ENCODE measurements at regions not wholly inside any gene's neighbourhood (a gene's known extent, or its start where the extent isn't known, plus 50 kb on each side); places are given as distances from the start of the nearest gene placed in this dataset.

DNA sequence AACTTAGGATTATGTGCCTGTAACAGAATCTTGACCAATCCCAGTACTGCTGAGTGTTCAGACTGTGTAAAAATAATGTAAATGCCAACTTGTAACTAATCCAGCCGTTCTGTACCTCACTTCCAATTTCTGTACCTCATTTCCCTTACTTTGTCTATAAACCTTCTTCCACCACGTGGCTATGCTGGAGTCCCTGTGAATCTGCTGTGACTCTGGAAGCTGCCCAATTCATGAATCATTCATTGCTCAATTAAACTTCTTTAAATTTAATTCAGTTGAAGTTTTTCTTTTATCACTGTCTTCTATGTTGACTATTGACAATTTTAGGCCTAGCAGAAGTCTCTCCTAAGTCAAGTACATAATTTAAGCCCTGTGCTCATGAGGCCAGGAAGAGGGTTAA is 215.3 kb upstream of the RHOBTB1 start:
- TF ChIP-seq EP300 (IDR thresholded peaks at IDR 0.05; ENCODE audit: borderline replicate concordance) (no peak), RAD21 (IDR thresholded peaks at IDR 0.05; ENCODE audit: low read depth) (no peak), TAF1 (IDR thresholded peaks at IDR 0.05; ENCODE audit: low read depth) (no peak), TCF12 (IDR thresholded peaks at IDR 0.05; ENCODE audit: low read depth) (no peak), FOXM1 (IDR thresholded peaks at IDR 0.05; ENCODE audit: borderline replicate concordance, low read depth) (no peak)
- TF ChIP-seq, protein P1, sequence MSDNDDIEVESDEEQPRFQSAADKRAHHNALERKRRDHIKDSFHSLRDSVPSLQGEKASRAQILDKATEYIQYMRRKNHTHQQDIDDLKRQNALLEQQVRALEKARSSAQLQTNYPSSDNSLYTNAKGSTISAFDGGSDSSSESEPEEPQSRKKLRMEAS (IDR thresholded peaks at IDR 0.05) = no peak

DNA sequence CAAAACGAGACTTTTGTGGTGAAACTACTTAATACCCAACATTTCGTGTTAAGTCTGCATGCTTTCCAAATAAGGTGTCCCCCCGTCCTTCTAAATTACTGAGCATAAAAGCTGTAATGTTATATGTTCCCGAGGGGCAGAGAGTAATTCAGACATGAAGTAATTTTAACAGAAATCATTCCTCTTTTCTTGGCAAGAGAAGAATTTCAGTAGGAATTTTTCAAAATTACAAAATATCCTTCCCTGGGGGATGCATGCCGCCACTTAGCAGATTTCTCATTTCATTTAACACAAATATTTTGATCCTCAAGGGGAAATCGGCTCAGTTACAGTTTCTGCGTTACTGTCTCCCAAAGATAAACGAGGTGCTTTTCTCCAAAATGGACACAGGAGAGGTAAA is 213.2 kb upstream of the RHOBTB1 start:
- no peak for TF ChIP-seq TAF1 (IDR thresholded peaks at IDR 0.05; ENCODE audit: low read depth)
- TF ChIP-seq FOXM1 (IDR thresholded peaks at IDR 0.05; ENCODE audit: borderline replicate concordance, low read depth) = no peak
- TF ChIP-seq YY1 (IDR thresholded peaks at IDR 0.05; ENCODE audit: low read depth) = no peak
- no peak for TF ChIP-seq TEAD4 (IDR thresholded peaks at IDR 0.05)
- TF ChIP-seq, protein P1 (IDR thresholded peaks at IDR 0.05) = no peak
- TF ChIP-seq ZBTB7A (IDR thresholded peaks at IDR 0.05; ENCODE audit: low read depth) = no peak
- no peak for TF ChIP-seq EGR1 (IDR thresholded peaks at IDR 0.05)
- TF ChIP-seq RAD21 (IDR thresholded peaks at IDR 0.05; ENCODE audit: low read depth) = no peak
- TF ChIP-seq, protein P2, sequence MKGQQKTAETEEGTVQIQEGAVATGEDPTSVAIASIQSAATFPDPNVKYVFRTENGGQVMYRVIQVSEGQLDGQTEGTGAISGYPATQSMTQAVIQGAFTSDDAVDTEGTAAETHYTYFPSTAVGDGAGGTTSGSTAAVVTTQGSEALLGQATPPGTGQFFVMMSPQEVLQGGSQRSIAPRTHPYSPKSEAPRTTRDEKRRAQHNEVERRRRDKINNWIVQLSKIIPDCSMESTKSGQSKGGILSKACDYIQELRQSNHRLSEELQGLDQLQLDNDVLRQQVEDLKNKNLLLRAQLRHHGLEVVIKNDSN (IDR thresholded peaks at IDR 0.05) = no peak

DNA sequence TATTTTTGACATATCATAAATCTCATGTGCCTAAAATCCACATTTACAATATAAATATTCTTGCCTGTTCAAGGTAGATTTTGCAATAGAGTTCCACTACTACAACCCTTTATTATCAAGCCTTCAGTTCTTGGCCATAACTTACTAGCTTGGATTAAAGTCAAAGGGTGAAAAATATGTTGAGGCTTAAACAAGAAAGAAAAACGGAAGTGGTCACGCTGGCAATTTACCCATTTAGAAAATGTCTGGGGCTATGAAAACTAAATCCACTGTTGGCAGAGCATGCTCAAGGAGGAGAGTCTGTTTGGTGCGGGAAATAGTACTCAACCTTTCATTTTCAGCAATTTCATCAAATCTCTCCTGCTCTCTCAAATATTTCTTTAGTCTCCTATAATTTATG is 209.8 kb upstream of the RHOBTB1 start:
- TF ChIP-seq YY1 (IDR thresholded peaks at IDR 0.05; ENCODE audit: low read depth) = no peak
- TF ChIP-seq, protein P2 (IDR thresholded peaks at IDR 0.05) = no peak
- TF ChIP-seq, protein P3, sequence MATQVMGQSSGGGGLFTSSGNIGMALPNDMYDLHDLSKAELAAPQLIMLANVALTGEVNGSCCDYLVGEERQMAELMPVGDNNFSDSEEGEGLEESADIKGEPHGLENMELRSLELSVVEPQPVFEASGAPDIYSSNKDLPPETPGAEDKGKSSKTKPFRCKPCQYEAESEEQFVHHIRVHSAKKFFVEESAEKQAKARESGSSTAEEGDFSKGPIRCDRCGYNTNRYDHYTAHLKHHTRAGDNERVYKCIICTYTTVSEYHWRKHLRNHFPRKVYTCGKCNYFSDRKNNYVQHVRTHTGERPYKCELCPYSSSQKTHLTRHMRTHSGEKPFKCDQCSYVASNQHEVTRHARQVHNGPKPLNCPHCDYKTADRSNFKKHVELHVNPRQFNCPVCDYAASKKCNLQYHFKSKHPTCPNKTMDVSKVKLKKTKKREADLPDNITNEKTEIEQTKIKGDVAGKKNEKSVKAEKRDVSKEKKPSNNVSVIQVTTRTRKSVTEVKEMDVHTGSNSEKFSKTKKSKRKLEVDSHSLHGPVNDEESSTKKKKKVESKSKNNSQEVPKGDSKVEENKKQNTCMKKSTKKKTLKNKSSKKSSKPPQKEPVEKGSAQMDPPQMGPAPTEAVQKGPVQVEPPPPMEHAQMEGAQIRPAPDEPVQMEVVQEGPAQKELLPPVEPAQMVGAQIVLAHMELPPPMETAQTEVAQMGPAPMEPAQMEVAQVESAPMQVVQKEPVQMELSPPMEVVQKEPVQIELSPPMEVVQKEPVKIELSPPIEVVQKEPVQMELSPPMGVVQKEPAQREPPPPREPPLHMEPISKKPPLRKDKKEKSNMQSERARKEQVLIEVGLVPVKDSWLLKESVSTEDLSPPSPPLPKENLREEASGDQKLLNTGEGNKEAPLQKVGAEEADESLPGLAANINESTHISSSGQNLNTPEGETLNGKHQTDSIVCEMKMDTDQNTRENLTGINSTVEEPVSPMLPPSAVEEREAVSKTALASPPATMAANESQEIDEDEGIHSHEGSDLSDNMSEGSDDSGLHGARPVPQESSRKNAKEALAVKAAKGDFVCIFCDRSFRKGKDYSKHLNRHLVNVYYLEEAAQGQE (IDR thresholded peaks at IDR 0.05; ENCODE audit: low read depth) = no peak
- TF ChIP-seq, protein P1 (IDR thresholded peaks at IDR 0.05) = no peak
- TF ChIP-seq CEBPB (IDR thresholded peaks at IDR 0.05) = no peak
- no peak for TF ChIP-seq TEAD4 (IDR thresholded peaks at IDR 0.05)
- TF ChIP-seq TAF1 (IDR thresholded peaks at IDR 0.05; ENCODE audit: low read depth) = no peak
- TF ChIP-seq ZBTB7A (IDR thresholded peaks at IDR 0.05; ENCODE audit: low read depth) = no peak
- no peak for TF ChIP-seq TCF12 (IDR thresholded peaks at IDR 0.05; ENCODE audit: low read depth)
- no peak for TF ChIP-seq CREB1 (IDR thresholded peaks at IDR 0.05; ENCODE audit: low read depth)
- TF ChIP-seq NFIC (IDR thresholded peaks at IDR 0.05) = no peak
- no peak for TF ChIP-seq EP300 (IDR thresholded peaks at IDR 0.05; ENCODE audit: borderline replicate concordance)
- TF ChIP-seq EGR1 (IDR thresholded peaks at IDR 0.05) = no peak

DNA sequence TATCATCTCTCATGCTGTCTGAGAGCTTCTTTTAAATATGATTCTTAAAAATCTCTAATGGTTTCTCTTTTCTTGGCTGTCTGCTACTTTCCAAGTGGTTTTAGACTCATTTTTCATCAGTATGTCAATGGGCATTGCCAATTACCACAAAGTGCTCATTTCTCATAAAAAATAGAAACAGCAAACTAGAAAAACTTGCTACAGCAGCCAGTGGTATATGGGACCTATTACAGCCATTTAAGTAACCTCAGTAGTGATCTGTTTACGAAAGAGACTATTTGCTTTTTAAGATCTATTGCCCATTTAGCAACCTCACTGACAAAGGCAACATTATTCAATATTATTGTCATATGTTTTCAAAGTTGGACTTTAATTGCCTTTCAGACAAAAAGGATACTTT is 207.1 kb upstream of the RHOBTB1 start:
- no peak for TF ChIP-seq TCF12 (IDR thresholded peaks at IDR 0.05; ENCODE audit: low read depth)
- TF ChIP-seq, protein P3 (IDR thresholded peaks at IDR 0.05; ENCODE audit: low read depth) = no peak
- TF ChIP-seq CREB1 (IDR thresholded peaks at IDR 0.05; ENCODE audit: low read depth) = no peak
- TF ChIP-seq TEAD4 (IDR thresholded peaks at IDR 0.05) = no peak

DNA sequence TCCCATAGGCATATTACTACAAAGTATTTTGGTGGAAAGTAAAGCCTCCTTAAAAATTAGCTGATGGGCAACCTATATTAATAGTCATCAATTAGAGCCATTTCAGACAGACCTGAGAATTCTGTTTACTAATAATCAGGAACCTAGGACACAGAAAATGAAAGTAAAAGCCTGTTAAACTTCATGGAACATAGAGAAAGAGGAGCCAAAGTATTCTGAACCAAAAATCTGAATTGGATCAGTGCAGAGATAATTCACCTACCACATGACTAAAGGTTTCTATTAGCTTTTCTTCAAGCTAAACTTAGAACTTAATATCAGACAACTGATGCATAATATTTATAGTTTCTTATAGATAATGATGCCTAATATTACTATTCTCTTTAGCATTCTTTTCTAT is 204.5 kb upstream of the RHOBTB1 start:
- TF ChIP-seq, protein P3 (IDR thresholded peaks at IDR 0.05; ENCODE audit: low read depth) = no peak
- TF ChIP-seq ZBTB7A (IDR thresholded peaks at IDR 0.05; ENCODE audit: low read depth) (no peak), CEBPB (IDR thresholded peaks at IDR 0.05) (no peak), TEAD4 (IDR thresholded peaks at IDR 0.05) (no peak), FOXM1 (IDR thresholded peaks at IDR 0.05; ENCODE audit: borderline replicate concordance, low read depth) (no peak), EP300 (IDR thresholded peaks at IDR 0.05; ENCODE audit: borderline replicate concordance) (no peak), RAD21 (IDR thresholded peaks at IDR 0.05; ENCODE audit: low read depth) (no peak), CREB1 (IDR thresholded peaks at IDR 0.05; ENCODE audit: low read depth) (no peak), TAF1 (IDR thresholded peaks at IDR 0.05; ENCODE audit: low read depth) (no peak), EGR1 (IDR thresholded peaks at IDR 0.05) (no peak), TCF12 (IDR thresholded peaks at IDR 0.05; ENCODE audit: low read depth) (no peak), YY1 (IDR thresholded peaks at IDR 0.05; ENCODE audit: low read depth) (no peak)
- TF ChIP-seq, protein P1 (IDR thresholded peaks at IDR 0.05) = no peak
- TF ChIP-seq, protein P2 (IDR thresholded peaks at IDR 0.05) = no peak
